ENCODE measurements at regions not wholly inside any gene's neighbourhood (a gene's known extent, or its start where the extent isn't known, plus 50 kb on each side); places are given as distances from the start of the nearest gene placed in this dataset.

DNA sequence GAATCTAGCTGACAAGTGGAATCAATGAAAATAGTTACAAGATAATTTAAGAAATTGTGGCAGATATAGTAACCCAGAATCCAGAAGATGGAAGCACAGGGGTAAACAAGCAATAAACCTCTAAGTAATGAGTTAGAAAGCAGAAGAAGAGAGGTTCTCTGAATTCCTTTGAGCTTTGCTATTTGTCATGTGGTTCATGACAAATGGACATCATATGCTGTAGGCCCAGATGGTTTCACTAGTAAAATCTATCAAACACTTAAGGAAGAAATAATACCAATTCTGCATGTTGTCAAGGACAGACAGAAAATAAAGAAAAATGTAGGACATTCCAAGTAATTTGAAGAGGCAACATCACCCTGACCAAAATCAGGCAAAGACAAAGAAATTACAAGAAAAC lies 480.8 kb upstream of the INTU start:
- no peak for TF ChIP-seq POLR2A (IDR thresholded peaks at IDR 0.05)
- TF ChIP-seq, protein P1, sequence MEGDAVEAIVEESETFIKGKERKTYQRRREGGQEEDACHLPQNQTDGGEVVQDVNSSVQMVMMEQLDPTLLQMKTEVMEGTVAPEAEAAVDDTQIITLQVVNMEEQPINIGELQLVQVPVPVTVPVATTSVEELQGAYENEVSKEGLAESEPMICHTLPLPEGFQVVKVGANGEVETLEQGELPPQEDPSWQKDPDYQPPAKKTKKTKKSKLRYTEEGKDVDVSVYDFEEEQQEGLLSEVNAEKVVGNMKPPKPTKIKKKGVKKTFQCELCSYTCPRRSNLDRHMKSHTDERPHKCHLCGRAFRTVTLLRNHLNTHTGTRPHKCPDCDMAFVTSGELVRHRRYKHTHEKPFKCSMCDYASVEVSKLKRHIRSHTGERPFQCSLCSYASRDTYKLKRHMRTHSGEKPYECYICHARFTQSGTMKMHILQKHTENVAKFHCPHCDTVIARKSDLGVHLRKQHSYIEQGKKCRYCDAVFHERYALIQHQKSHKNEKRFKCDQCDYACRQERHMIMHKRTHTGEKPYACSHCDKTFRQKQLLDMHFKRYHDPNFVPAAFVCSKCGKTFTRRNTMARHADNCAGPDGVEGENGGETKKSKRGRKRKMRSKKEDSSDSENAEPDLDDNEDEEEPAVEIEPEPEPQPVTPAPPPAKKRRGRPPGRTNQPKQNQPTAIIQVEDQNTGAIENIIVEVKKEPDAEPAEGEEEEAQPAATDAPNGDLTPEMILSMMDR (IDR thresholded peaks at IDR 0.05 in 4 of 5, conservative IDR thresholded peaks at IDR 0.05 in 1 of 5), result no peak
